Activated T-helper 17 cell treated with anti-CD3 and anti-CD28 coated beads, Interleukin-2, amount 50 U/mL, for 72 hours (primary cell): ENCODE measurements at regions not wholly inside any gene's neighbourhood (a gene's known extent, or its start where the extent isn't known, plus 50 kb on each side); places are given as distances from the start of the nearest gene placed in this dataset.
A peak's percentile ranks its signal among the peaks of the same experiment; 100 is the strongest.
"Not testable (repeated sequence)": the region's sequence is repeated elsewhere in the genome, so short reads cannot be mapped to it uniquely, and the experiment has no call there.

ENCODE experiments used
- ATAC-seq: fragments of 150-1000 bp; cut with Tn5 transposase; replicated peaks from 2 replicates; pipeline ENCODE4 v1.10.0; 2021; ENCODE audit warnings: mild to moderate bottlenecking, moderate library complexity
- H3K27ac Mint-ChIP-seq: one replicate; pipeline ENCODE4 v1.8.0; 2022; ENCODE audit warnings: mixed read lengths
- H3K27me3 Mint-ChIP-seq: one replicate; pipeline ENCODE4 v1.8.0; 2022; ENCODE audit warnings: mixed read lengths
- H3K36me3 Mint-ChIP-seq: one replicate; pipeline ENCODE4 v1.8.0; 2022; ENCODE audit warnings: low read depth, mild to moderate bottlenecking, mixed read lengths
- H3K4me1 Mint-ChIP-seq: one replicate; pipeline ENCODE4 v1.8.0; 2022; ENCODE audit warnings: mixed read lengths
- H3K4me3 Mint-ChIP-seq: one replicate; pipeline ENCODE4 v1.8.0; 2022; ENCODE audit warnings: mild to moderate bottlenecking, mixed read lengths
- H3K9me3 Mint-ChIP-seq: one replicate; pipeline ENCODE4 v1.8.0; 2022; ENCODE audit warnings: mixed read lengths

GRCh38 chr4:141469392-141469791, 167.0 kb upstream of the IL15 start:
- no peaks in the 10 kb centered on the region for H3K9me3 Mint-ChIP-seq
- no peaks in the 10 kb centered on the region for H3K36me3 Mint-ChIP-seq
- H3K27me3 Mint-ChIP-seq: no peaks in the 10 kb centered on the region
- no peak overlapping the region for H3K27ac Mint-ChIP-seq
- no peaks in the 10 kb centered on the region for H3K4me1 Mint-ChIP-seq
- ATAC-seq: no peak
- H3K4me3 Mint-ChIP-seq: no peak overlapping the region

DNA sequence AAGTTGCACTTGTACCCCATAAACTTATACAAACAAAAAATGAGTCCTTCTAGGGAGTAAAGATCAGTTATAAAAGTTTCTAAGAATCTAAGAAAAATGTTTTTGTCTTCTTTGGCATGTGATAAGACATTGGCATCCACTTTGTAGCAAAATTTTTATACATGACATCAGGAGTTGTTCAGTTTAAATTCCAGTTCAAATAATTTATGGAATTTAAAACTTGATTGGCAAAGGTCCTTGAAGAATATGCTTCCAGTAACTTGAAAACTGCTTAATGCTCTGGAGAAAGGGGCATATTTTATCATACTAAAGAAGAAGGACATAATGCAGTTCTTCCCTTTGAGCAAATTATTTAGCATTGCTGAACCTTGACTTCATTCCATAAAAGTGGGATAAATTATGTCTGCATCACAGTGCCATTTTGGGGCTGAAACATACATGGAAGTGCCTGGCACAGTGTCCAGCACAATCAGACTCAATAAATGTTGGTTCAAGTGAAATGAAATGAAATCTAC, 163.3 kb upstream of the IL15 start:
- Mint-ChIP-seq H3K36me3 (no peaks in the 10 kb centered on the region), H3K9me3 (no peaks in the 10 kb centered on the region), H3K27ac (no peak overlapping the region), H3K4me1 (no peaks in the 10 kb centered on the region), H3K4me3 (no peak overlapping the region), H3K27me3 (no peaks in the 10 kb centered on the region)
- ATAC-seq: no peak

DNA sequence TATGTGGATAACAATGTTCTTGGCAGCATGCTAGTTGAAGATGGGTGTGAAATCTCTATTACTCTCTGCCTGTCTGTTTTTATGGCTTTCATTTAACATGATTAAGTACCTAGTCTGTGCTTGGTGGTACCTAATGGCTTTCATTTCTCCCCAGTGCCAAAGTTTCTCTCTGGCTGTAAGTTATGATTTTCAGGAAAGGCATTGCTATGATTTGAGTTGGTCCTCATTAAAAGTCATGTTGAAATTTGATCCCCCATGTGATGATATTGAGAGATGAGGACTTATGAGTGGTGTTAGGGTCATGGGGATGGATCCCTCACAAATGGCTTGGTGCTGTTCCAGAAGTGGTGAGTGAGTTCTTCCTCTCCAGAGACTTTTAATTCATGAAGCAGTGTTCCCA, 162.4 kb upstream of the IL15 start:
- H3K4me1 Mint-ChIP-seq: no peaks in the 10 kb centered on the region
- H3K9me3 Mint-ChIP-seq: no peaks in the 10 kb centered on the region
- no peak overlapping the region for H3K27ac Mint-ChIP-seq
- no peaks in the 10 kb centered on the region for H3K27me3 Mint-ChIP-seq
- no peak overlapping the region for H3K4me3 Mint-ChIP-seq
- no peaks in the 10 kb centered on the region for H3K36me3 Mint-ChIP-seq
- ATAC-seq: no peak

- Mint-ChIP-seq H3K4me1 (no peaks in the 10 kb centered on the region), H3K9me3 (peaks cover 24% of the 10 kb centered on the region), H3K4me3 (no peak overlapping the region), H3K27ac (no peak overlapping the region), H3K36me3 (no peaks in the 10 kb centered on the region), H3K27me3 (peaks cover 4% of the 10 kb centered on the region)
- no peak for ATAC-seq
These were observed 155.4 kb upstream of the IL15 start for GRCh38 chr4:141480950-141481349.

DNA sequence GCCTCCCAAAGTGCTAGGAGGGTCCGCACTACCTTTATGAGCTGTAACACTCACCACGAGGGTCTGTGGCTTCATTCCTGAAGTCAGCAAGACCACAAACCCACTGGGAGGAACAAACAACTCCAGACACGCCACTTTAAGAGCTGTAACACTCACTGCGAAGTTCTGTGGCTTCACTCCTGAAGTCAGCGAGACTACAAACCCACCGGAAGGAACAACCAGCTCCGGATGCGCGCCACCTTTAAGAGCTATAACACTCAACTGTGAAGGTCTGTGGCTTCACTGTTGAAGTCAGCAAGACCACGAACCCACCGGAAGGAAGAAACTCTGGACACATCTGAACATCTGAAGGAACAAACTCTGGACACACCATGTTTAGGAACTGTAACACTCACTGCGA, 152.1 kb upstream of the IL15 start:
- H3K27ac Mint-ChIP-seq: not testable (repeated sequence)

DNA sequence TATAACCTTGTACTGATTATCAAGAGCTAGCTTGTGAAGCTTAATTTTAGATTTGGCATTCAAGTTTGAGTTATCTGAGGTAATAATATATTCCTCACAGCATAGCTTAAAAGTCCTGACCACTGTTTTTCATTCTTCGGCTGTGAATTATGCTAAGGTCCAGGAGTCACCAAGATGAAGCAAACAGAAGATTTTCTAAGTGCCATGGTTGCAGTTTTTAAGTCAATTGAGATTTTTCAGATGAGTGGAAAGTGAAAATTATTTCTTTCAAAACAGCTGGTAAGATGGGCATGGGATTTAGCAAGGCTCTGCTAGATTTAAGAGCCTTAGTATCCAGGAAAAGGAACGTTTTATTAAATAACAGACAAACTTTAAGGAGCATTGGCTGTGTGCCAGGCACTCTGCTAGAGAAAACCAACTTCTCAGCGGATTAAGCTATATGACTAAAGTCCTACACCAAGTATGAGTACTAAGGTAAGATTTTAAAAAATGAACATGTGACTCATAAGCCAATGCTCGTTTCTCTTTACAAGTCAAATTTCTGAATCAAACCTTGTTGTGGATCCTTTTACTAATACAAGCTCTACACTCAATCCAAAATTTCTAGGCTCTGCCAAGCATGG, 149.9 kb upstream of the IL15 start:
- Mint-ChIP-seq H3K4me3 (no peak overlapping the region), H3K9me3 (peaks cover 15% of the 10 kb centered on the region), H3K4me1 (no peaks in the 10 kb centered on the region), H3K27me3 (peaks cover 10% of the 10 kb centered on the region), H3K27ac (no peak overlapping the region), H3K36me3 (no peaks in the 10 kb centered on the region)
- no peak for ATAC-seq

More for the DNA sequence above, 152.1 kb upstream of the IL15 start:
- H3K9me3 Mint-ChIP-seq: peaks cover 28% of the 10 kb centered on the region
- not testable (repeated sequence) for ATAC-seq, H3K36me3 Mint-ChIP-seq, H3K4me1 Mint-ChIP-seq, H3K27me3 Mint-ChIP-seq, H3K4me3 Mint-ChIP-seq

DNA sequence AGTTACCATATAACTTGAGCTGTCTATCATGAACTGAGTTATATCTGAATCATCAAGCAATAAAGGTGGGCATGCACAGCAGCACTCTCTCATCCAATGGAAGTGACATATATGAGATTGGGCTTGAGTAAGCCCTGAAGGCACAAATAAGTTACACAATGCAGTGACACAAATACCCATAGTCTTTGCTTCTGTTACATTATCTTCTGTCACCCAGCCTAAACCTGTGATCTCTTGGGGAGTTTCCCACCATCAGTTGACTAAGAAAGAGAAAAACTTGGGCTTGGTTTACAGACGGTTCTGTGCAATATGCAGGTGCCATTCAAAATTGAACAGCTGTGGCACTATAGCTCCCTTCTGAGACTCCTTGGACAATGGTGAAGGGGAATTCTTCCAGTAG, 138.8 kb upstream of the IL15 start:
- H3K9me3 Mint-ChIP-seq: peaks cover 2% of the 10 kb centered on the region
- H3K4me1 Mint-ChIP-seq: no peaks in the 10 kb centered on the region
- H3K27me3 Mint-ChIP-seq: no peaks in the 10 kb centered on the region
- H3K36me3 Mint-ChIP-seq: no peaks in the 10 kb centered on the region
- no peak overlapping the region for H3K27ac Mint-ChIP-seq
- ATAC-seq: peak; percentile 52
- H3K4me3 Mint-ChIP-seq: no peak overlapping the region

- no peak for ATAC-seq
- H3K4me3 Mint-ChIP-seq: no peak overlapping the region
- no peak overlapping the region for H3K27ac Mint-ChIP-seq
- H3K36me3 Mint-ChIP-seq: no peaks in the 10 kb centered on the region
- peaks cover 6% of the 10 kb centered on the region for H3K9me3 Mint-ChIP-seq
- no peaks in the 10 kb centered on the region for H3K27me3 Mint-ChIP-seq
- H3K4me1 Mint-ChIP-seq: no peaks in the 10 kb centered on the region
These were observed 137.0 kb upstream of the IL15 start for GRCh38 chr4:141499261-141499853.

- ATAC-seq: no peak
- no peaks in the 10 kb centered on the region for H3K4me1 Mint-ChIP-seq
- H3K36me3 Mint-ChIP-seq: no peaks in the 10 kb centered on the region
- H3K27me3 Mint-ChIP-seq: no peaks in the 10 kb centered on the region
- H3K4me3 Mint-ChIP-seq: no peak overlapping the region
- peaks cover 8% of the 10 kb centered on the region for H3K9me3 Mint-ChIP-seq
- no peak overlapping the region for H3K27ac Mint-ChIP-seq
These were observed 135.0 kb upstream of the IL15 start for GRCh38 chr4:141501395-141501794.

DNA sequence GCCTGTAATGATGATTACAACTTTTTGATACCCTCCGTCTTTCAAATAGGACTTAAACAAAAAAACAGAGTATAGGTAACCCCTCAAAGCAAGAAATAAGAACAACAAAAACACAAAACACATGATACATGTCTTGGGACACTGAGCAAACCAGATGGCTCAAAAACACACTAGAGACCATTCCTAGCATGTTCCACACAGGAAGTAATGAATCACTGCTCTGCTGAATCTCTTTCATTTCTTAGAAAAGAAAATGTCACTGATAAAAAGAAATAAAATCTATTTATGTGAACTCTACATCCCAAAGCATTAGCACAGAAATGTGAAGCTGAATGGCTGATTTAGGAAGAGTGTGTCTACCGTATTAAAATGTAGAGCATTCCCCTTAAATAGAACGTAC, 134.5 kb upstream of the IL15 start:
- Mint-ChIP-seq H3K36me3 (no peaks in the 10 kb centered on the region), H3K27me3 (no peaks in the 10 kb centered on the region), H3K9me3 (peaks cover 11% of the 10 kb centered on the region), H3K27ac (no peak overlapping the region), H3K4me1 (no peaks in the 10 kb centered on the region), H3K4me3 (no peak overlapping the region)
- no peak for ATAC-seq

DNA sequence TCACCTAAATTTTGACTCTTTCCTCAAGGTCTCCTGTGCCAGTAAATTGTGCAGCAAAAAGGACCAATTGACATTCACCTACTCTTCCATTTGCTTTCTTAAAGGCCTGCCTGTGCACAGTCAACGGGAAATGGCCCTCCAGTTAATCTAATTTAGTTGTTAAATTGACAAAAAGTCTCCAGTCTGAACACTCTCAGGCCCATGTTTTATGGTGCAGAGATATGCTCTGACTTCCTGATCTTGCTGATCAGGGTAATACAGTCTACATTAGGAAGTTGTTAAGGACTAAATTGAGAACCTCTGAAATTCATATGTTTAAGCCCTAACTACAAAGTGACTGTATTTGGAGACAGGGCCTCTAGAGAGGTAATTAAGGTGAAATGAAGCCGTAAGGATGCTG, 133.6 kb upstream of the IL15 start:
- peaks cover 11% of the 10 kb centered on the region for H3K9me3 Mint-ChIP-seq
- H3K4me1 Mint-ChIP-seq: no peaks in the 10 kb centered on the region
- no peak overlapping the region for H3K4me3 Mint-ChIP-seq
- no peak for ATAC-seq
- no peaks in the 10 kb centered on the region for H3K27me3 Mint-ChIP-seq
- no peak overlapping the region for H3K27ac Mint-ChIP-seq
- H3K36me3 Mint-ChIP-seq: no peaks in the 10 kb centered on the region

DNA sequence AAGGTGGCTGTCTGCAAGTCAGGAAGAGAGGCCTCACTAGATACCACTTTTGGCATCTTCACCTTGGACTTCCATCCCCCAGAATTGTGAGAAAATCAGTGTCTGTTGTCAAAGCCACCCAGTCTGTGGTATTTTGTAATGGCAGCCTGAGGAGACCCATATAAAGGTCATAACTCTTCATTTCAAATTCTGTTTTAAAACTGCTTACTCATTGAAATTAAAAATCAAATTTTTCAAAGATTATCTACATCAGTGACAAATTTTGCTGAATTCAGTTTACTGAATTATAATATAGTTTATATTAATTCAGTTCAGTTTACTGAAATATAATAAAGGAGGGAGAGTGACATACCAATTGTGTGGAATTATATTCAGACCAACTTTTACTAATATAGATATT, 133.1 kb upstream of the IL15 start:
- H3K36me3 Mint-ChIP-seq: no peaks in the 10 kb centered on the region
- H3K4me1 Mint-ChIP-seq: no peaks in the 10 kb centered on the region
- no peak overlapping the region for H3K27ac Mint-ChIP-seq
- no peaks in the 10 kb centered on the region for H3K27me3 Mint-ChIP-seq
- H3K4me3 Mint-ChIP-seq: no peak overlapping the region
- ATAC-seq: no peak
- peaks cover 14% of the 10 kb centered on the region for H3K9me3 Mint-ChIP-seq

- no peaks in the 10 kb centered on the region for H3K4me1 Mint-ChIP-seq
- ATAC-seq: no peak
- peaks cover 15% of the 10 kb centered on the region for H3K9me3 Mint-ChIP-seq
These were observed 125.3 kb upstream of the IL15 start for GRCh38 chr4:141511055-141511454.

DNA sequence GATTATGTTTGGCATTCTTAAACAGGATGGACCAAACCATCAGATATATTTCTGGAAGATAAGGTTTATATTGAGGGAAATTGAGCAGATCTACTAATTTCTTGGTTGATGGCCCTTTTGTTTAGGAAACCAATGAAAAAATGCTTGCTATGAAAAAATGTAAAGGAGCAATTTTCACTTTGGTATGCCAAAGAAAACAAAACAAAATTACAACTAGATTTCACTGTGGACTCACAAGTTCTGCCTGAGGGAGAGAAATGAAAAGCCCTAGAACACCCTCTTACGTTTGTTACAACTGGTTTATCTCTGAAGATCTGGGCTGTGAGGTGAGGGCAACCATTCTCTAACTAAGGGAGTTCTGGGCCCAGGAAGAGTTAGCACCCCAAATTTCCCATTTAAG, 122.5 kb upstream of the IL15 start:
- Mint-ChIP-seq H3K27me3 (peaks cover 3% of the 10 kb centered on the region), H3K9me3 (peaks cover 3% of the 10 kb centered on the region), H3K27ac (no peak overlapping the region), H3K4me3 (no peak overlapping the region), H3K36me3 (no peaks in the 10 kb centered on the region), H3K4me1 (no peaks in the 10 kb centered on the region)
- ATAC-seq: no peak

More at GRCh38 chr4:141511055-141511454, 125.3 kb upstream of the IL15 start:
- Mint-ChIP-seq H3K27ac (no peak overlapping the region), H3K4me3 (no peak overlapping the region), H3K27me3 (peaks cover 3% of the 10 kb centered on the region), H3K36me3 (no peaks in the 10 kb centered on the region)

DNA sequence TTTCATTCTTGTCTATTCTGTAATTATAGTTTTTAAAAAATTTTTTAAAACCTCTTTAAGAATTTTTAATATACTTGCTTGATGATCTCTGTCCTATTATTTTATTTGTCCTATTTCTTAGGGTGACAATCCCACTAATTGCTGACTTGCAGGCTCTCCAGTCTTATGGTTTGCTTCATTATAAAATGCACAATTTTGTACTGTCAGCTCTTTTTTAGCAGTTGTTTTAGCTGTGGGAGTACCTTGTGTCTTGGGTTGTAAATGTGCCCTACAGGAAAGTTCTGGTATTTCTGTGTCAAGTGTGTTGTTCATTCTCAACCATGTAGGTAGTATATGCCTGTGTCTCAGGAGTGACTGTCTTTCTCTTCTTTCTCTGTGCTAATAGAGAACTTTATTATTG, 118.2 kb upstream of the IL15 start:
- Mint-ChIP-seq H3K4me3 (no peak overlapping the region), H3K9me3 (no peaks in the 10 kb centered on the region), H3K27me3 (peaks cover 3% of the 10 kb centered on the region), H3K36me3 (no peaks in the 10 kb centered on the region), H3K4me1 (no peaks in the 10 kb centered on the region), H3K27ac (no peak overlapping the region)
- no peak for ATAC-seq
